GM10248 (cell line): ENCODE measurements at regions not wholly inside any gene's neighbourhood (a gene's known extent, or its start where the extent isn't known, plus 50 kb on each side); places are given as distances from the start of the nearest gene placed in this dataset.

Experiments used
- CTCF ChIA-PET: fragments of 300-600 bp; sonication (Branson Sonifier 250); formaldehyde crosslinking; extraction: SDS; loops from one replicate; lab custom pipeline; 2021; ENCODE audit warnings: antibody characterized with exemption; lab: Yijun Ruan, JAX
- POLR2A ChIA-PET: fragments of 350-650 bp; sonication (Branson Sonifier 250); formaldehyde crosslinking; extraction: SDS; loops from one replicate; lab custom pipeline; 2020; ENCODE audit warnings: antibody characterized with exemption; lab: Yijun Ruan, JAX
- DNase-seq: peaks from one replicate; pipeline ENCODE4 v3.0.0; 2012; ENCODE audit errors: extremely low spot score
- TF ChIP-seq, protein P1 (sequence below): IDR thresholded peaks from 2 replicates; pipeline ENCODE4 v1.5.1; 2012; ENCODE audit warnings: mild to moderate bottlenecking, low read depth; ENCODE audit errors: extremely low read depth, missing control alignments, control extremely low read depth

DNA sequence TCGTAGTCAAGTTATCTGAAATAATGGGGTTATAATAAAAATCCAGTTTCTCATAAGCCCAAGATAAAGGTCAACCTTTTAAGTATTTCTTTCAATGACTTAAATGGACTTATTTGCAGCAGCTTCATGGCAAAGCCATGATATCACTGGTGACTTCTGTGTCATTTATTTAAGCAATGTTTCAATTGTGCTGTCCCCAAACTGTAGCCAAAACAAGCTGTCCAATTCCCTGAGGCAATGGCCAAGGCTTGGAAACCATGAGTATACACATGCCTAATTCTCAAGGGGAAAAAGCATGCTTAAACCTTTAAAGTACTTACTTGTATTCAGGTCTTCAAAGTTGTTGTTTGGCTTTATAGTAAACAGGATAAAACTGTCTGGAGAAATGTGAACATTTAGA, 376.4 kb upstream of the TNC start:
- no peak for DNase-seq
- ChIA-PET CTCF (no interaction called here), POLR2A (no interaction called here)
- TF ChIP-seq, protein P1, sequence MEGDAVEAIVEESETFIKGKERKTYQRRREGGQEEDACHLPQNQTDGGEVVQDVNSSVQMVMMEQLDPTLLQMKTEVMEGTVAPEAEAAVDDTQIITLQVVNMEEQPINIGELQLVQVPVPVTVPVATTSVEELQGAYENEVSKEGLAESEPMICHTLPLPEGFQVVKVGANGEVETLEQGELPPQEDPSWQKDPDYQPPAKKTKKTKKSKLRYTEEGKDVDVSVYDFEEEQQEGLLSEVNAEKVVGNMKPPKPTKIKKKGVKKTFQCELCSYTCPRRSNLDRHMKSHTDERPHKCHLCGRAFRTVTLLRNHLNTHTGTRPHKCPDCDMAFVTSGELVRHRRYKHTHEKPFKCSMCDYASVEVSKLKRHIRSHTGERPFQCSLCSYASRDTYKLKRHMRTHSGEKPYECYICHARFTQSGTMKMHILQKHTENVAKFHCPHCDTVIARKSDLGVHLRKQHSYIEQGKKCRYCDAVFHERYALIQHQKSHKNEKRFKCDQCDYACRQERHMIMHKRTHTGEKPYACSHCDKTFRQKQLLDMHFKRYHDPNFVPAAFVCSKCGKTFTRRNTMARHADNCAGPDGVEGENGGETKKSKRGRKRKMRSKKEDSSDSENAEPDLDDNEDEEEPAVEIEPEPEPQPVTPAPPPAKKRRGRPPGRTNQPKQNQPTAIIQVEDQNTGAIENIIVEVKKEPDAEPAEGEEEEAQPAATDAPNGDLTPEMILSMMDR: no peak

DNA sequence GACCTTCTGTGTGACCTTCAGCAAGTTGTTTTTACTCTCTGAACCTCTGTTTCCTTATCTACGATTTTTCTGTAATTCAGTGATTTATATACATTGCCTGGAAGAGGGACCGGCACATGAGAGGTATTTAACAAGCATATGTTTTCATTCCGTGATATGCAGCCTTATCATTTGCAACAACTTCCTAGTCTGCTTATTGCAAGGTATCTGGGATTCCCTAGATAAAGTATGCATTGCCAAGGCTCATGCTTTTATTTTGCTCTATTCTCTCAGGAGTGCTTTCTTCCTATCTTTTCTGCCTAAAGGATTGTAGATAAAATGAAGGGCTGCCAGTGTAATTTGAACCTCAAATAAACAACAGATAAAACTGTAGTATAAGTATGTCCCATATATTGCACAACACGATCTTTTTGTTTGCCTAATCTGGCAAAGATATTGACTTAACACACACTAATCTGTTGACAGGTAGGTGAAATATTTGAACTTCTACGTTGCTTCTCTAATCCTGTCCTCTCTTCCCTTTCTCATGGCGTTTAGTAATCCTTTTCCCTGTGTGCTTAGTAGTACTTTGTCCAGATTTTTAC, 377.2 kb upstream of the TNC start:
- DNase-seq: no peak
- TF ChIP-seq, protein P1: no peak
- POLR2A ChIA-PET: no interaction called here
- CTCF ChIA-PET: interaction anchor here (0.6 kb wide), 1 partner anchor 24 kb away, joined by 3 read pairs; no protein-coding TSS in a partner anchor

DNA sequence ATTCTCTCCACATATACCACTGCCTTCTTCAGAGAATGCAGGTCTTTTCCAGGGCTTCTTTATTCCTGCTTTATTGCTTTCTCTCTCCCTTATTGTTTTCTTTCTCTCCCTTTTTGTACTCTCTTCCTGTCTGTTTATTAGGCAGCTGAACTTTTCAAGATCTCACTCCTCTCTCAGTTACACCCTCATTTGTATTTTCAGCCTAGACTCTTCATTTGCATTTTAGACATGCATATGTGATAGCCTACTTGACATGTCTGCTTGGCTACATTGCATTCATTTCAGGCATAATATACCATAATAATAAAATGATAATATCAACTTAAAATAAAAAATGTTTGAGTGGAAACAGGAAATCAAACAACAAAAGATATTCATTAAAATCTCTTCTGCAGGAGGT, 377.9 kb upstream of the TNC start:
- ChIA-PET CTCF (interaction anchor here (0.6 kb wide), 1 partner anchor 23 kb away, joined by 3 read pairs; no protein-coding TSS in a partner anchor), POLR2A (no interaction called here)
- no peak for DNase-seq
- TF ChIP-seq, protein P1: no peak

DNA sequence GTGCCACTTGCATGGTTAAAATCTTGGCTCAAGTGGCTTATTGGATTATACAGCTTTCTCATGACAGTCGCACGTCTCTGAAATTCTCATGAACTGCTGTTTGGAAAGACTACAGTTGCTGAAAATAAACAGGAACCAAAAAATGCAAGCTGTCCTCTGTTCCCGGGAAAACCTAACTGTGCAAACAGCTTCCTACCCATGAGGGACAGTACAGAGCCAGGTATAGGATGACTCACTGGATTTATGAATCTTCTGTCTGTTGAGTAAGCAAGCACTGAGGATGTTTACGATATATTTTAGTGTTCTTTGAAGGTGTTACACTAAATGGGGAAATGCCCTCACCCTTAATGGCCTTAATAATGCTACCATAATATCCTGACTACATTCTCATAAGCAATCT, 380.3 kb upstream of the TNC start:
- CTCF ChIA-PET: interaction anchor here (2.2 to 2.4 kb wide), 2 partner anchors 9 to 28 kb away, joined by 5 to 10 read pairs; no protein-coding TSS in a partner anchor
- no peak for DNase-seq
- TF ChIP-seq, protein P1: no peak

DNA sequence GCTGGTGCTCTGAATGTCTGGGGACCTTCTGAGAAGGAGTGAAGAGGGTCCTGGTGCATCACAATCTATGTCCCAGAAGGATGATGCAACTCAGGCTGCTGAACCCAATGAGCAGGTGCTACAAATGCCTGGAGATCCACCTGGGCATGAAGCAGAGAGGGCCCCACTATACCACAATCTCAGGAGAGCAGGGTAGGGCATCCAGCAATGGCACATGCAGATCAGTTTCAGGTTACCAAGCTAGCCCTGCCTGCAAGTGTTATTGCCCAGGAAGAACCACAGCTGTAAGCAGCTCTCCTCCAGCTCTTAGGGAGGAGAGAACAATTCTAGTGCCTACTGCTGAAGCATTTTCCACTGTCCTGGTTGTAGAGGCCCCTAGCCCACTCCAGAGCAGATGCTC, 389.2 kb upstream of the TNC start:
- CTCF ChIA-PET: interaction anchor here (1.1 to 1.5 kb wide), 2 partner anchors 11 to 17 kb away, joined by 3 to 5 read pairs; no protein-coding TSS in a partner anchor
- TF ChIP-seq, protein P1: no peak
- DNase-seq: no peak
- POLR2A ChIA-PET: no interaction called here

More for the DNA sequence above, 380.3 kb upstream of the TNC start:
- POLR2A ChIA-PET: no interaction called here

DNA sequence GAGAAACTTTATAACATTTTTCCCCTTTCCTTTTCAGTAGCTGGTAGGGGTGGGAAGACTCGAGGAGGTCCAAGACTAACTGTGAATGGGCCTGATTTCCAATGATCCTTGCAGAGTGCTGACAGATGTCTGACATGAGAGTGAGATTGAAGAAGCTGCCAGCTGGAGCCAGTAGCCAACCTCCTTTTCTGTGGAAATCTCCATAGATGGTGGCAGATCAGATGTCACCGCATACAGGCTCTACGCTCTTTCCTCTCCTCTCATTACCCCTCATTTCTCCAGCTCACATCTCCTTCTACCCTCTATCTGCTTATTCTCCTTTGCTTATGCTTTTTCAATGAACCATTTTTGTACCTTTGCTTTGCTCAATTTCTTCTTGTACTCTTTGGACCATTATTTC, 395.2 kb upstream of the TNC start:
- TF ChIP-seq, protein P1: no peak
- ChIA-PET POLR2A (no interaction called here), CTCF (interaction anchor here (1.4 to 1.7 kb wide), 3 partner anchors 9 to 16 kb away, joined by 3 to 5 read pairs (median 4); no protein-coding TSS in a partner anchor)
- no peak for DNase-seq
